AG09319 (cell line): ENCODE measurements at regions not wholly inside any gene's neighbourhood (a gene's known extent, or its start where the extent isn't known, plus 50 kb on each side); places are given as distances from the start of the nearest gene placed in this dataset.

Experiments used
- DNase-seq: peaks from one replicate; pipeline ENCODE4 v3.0.0-alpha.2; 2010; ENCODE audit warnings: low read depth; ENCODE audit errors: extremely low read depth
- CTCF ChIP-seq: IDR thresholded peaks from 2 replicates; pipeline ENCODE4 v1.5.1; 2011; ENCODE audit warnings: low read depth, mild to moderate bottlenecking, inconsistent platforms, low read length, moderate library complexity

GRCh38 chr5:87899721-87900131, 368.9 kb downstream of the TMEM161B start:
- TF ChIP-seq CTCF: no peak

GRCh38 chr5:87899208-87899661, 369.4 kb downstream of the TMEM161B start:
- DNase-seq: no peak

More at GRCh38 chr5:87899721-87900131, 368.9 kb downstream of the TMEM161B start:
- no peak for DNase-seq

DNA sequence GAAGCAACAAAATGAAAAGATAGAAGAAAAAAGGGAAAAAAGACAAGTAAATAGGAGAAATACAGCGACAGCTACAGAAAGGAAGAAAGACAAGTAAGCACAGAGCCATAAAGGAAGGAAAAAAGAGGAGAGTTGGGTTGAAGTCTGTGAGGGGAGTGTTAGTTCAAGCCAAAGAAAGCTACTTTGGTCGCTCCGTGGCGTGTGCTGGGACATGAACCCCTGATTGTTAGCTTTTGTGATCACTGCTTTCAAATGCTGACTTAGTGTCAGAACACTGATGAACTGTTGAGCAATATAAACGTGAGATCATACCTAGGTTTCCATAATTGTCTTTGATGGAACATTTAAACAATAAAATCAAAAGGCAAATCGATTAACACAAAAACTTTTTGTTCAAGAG, 370.1 kb downstream of the TMEM161B start:
- no peak for DNase-seq
- no peak for TF ChIP-seq CTCF

More at GRCh38 chr5:87899208-87899661, 369.4 kb downstream of the TMEM161B start:
- TF ChIP-seq CTCF: no peak

DNA sequence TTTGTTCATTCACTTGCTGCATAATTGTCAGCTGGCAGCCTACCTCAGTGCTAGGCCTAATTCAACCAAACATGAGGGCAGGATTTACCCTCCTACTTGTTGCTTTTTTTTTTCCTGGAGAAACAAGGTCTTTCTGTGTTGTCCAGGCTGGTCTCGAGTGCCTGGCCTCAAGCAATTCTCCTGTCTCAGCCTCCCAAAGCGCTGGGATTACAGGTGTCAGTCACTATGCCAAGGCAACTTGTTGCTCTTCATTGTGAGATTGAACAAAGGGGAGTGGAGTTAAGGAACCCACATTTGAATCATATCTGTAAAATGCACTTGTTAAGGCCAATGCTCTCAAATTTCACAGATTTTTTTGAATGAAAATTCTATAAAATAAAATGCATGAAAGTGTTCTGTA, 380.5 kb downstream of the TMEM161B start:
- no peak for TF ChIP-seq CTCF

GRCh38 chr5:87887247-87887646, 381.4 kb downstream of the TMEM161B start:
- DNase-seq: no peak
- no peak for TF ChIP-seq CTCF

More for the DNA sequence above, 380.5 kb downstream of the TMEM161B start:
- no peak for DNase-seq

DNA sequence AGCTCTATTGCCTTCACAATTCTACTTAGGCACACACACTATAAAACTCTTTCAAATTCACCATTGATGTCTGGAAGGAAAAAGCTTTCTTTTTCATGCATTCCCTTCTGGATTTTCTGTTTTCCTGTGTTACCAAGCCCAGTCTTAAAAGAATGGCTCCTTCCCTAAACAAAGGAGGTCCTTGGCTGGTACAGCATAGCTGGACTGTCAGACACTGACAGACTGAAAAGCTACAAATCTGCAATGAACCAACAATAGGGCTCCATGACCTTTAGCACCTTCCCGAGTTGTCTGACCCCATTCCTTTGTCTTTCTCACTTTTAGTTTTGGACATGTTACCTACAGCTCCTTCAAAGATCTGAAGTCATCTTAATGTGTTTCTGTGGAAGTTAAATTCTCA, 382.5 kb downstream of the TMEM161B start:
- TF ChIP-seq CTCF: no peak
- no peak for DNase-seq

- DNase-seq: no peak
- TF ChIP-seq CTCF: no peak
Observed at GRCh38 chr5:87885758-87886157, 382.9 kb downstream of the TMEM161B start.
